ENCODE measurements at regions not wholly inside any gene's neighbourhood (a gene's known extent, or its start where the extent isn't known, plus 50 kb on each side); places are given as distances from the start of the nearest gene placed in this dataset.

DNA sequence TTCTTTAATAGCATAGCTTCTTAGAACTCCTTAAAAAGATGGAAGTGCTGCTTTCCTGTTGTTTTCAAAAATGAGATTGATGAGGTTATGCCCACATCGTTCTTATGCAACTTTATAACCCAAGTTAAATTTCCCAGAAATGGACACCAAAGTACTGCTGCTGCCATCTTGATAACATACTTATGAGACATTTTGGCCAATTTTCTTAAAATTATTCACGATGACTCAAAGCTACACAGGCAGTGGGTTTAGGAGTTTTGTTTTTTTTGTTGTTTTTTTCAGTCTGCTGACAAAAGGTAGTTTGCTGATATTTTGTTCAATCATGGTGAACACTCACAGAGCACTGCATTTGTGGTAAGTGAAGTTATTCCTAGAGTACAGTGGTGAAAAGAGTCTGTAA is 54.9 kb upstream of the RFC3 start:
- Histone ChIP-seq H3K9ac (ENCODE audit: low read length in 5 of 5) (no peak overlapping the region), H3K27ac (ENCODE audit: low read depth, low read length) (no peak overlapping the region), H3K9me3 (ENCODE audit: control insufficient read depth in 5 of 5, low read length in 5 of 5) (no peaks in the 10 kb centered on the region), H3K4me1 (ENCODE audit: control insufficient read depth in 5 of 5, insufficient read depth in 5 of 5, low read length in 5 of 5) (no peaks in the 10 kb centered on the region), H3K4me3 (ENCODE audit: low read depth in 1 of 5, low read length in 5 of 5) (no peak overlapping the region), H3K36me3 (ENCODE audit: control insufficient read depth in 5 of 5, insufficient read depth in 5 of 5, low read length in 5 of 5) (no peaks in the 10 kb centered on the region), H3K27me3 (ENCODE audit: control insufficient read depth in 5 of 5, insufficient read depth in 4 of 5, low read length in 5 of 5) (no peaks in the 10 kb centered on the region)

DNA sequence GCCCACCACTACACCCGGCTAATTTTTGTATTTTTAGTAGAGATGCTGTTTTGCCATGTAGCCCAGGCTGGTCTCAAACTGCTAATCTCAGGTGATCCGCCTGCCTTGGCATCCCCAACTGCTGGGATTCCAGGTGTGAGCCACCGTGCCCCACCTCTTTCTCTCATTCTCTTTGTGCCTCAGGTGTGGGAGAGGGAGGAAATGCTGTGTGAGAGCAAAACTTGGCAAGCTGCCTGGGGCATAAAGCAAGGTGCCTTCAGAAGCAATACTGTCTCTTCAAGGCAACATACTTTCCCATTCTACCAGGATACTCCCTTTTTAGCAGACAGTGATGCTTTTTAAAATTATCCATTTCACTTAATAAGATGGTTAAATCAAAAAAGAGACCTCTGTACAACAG is 53.2 kb upstream of the RFC3 start:
- Histone ChIP-seq H3K27ac (ENCODE audit: low read depth, low read length) (no peak overlapping the region), H3K4me3 (ENCODE audit: low read depth in 1 of 5, low read length in 5 of 5) (no peak overlapping the region), H3K9ac (ENCODE audit: low read length in 5 of 5) (no peak overlapping the region), H3K9me3 (ENCODE audit: control insufficient read depth in 5 of 5, low read length in 5 of 5) (no peaks in the 10 kb centered on the region), H3K36me3 (ENCODE audit: control insufficient read depth in 5 of 5, insufficient read depth in 5 of 5, low read length in 5 of 5) (no peaks in the 10 kb centered on the region), H3K27me3 (ENCODE audit: control insufficient read depth in 5 of 5, insufficient read depth in 4 of 5, low read length in 5 of 5) (no peaks in the 10 kb centered on the region), H3K4me1 (ENCODE audit: control insufficient read depth in 5 of 5, insufficient read depth in 5 of 5, low read length in 5 of 5) (no peaks in the 10 kb centered on the region)

DNA sequence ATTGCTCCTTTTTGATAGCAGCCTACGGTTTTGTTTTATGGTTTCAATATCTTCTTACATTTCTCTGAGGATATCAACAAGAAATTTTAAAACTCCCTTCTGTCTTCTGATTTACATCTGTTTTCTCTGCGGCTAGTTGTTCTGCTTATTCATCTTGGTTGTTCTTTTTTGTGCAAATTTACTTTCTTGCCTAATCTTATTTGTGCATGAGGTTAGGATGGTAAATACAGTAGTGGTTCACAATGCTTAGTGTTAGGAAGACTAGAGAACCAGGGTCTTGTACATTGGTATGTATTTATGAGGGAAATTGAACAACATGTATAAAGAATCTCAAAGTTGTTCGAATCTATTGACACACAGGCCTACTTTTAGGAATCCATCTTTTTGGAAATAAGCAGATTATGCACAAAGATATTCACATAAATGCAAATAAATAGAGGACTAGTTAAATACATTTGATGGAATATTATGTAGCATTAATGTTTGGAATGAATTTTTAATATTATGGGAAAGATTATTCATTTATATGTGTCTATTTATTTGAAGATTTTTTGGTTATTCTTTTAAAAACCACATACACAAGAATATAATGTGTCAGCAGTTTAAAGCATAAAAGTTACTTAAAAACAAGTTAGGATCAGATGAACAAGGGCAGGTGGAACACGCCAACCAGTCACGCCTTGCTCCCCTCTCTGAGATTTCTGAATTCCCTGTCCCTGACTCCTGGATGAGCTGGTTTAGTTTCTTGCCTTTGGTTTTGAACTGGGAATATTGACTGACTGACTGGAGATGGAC is 51.4 kb upstream of the RFC3 start:
- H3K27ac ChIP-seq (ENCODE audit: low read depth, low read length): no peak overlapping the region
- H3K4me1 ChIP-seq (ENCODE audit: control insufficient read depth in 5 of 5, insufficient read depth in 5 of 5, low read length in 5 of 5): no peaks in the 10 kb centered on the region
- no peaks in the 10 kb centered on the region for H3K36me3 ChIP-seq (ENCODE audit: control insufficient read depth in 5 of 5, insufficient read depth in 5 of 5, low read length in 5 of 5)
- no peaks in the 10 kb centered on the region for H3K27me3 ChIP-seq (ENCODE audit: control insufficient read depth in 5 of 5, insufficient read depth in 4 of 5, low read length in 5 of 5)
- H3K9me3 ChIP-seq (ENCODE audit: control insufficient read depth in 5 of 5, low read length in 5 of 5): no peaks in the 10 kb centered on the region
- H3K4me3 ChIP-seq (ENCODE audit: low read depth in 1 of 5, low read length in 5 of 5): no peak overlapping the region
- H3K9ac ChIP-seq (ENCODE audit: low read length in 5 of 5): no peak overlapping the region

DNA sequence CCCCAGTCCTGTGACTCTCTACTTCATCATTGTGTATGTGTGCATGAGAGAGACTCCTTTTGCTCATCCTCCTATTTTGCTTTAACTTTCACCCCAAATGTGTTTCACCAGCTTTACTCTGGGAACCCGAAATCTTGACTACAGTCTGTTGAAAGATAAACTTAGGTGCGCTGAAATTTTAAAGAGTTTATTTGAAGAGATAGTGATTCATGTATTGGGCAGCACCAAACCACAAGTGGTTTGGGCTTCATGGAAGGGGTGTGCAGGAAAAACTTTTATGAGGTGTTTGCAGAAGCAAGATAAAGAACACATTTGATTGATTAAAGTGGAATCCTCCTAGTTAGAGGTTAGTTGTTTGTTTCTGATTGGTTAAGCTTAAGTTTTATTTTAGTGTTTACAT is 50.8 kb upstream of the RFC3 start:
- no peak overlapping the region for H3K4me3 ChIP-seq (ENCODE audit: low read depth in 1 of 5, low read length in 5 of 5)
- H3K27ac ChIP-seq (ENCODE audit: low read depth, low read length): no peak overlapping the region
- H3K36me3 ChIP-seq (ENCODE audit: control insufficient read depth in 5 of 5, insufficient read depth in 5 of 5, low read length in 5 of 5): no peaks in the 10 kb centered on the region
- H3K27me3 ChIP-seq (ENCODE audit: control insufficient read depth in 5 of 5, insufficient read depth in 4 of 5, low read length in 5 of 5): no peaks in the 10 kb centered on the region
- H3K9me3 ChIP-seq (ENCODE audit: control insufficient read depth in 5 of 5, low read length in 5 of 5): no peaks in the 10 kb centered on the region
- H3K4me1 ChIP-seq (ENCODE audit: control insufficient read depth in 5 of 5, insufficient read depth in 5 of 5, low read length in 5 of 5): no peaks in the 10 kb centered on the region
- no peak overlapping the region for H3K9ac ChIP-seq (ENCODE audit: low read length in 5 of 5)

Measured in subcutaneous abdominal adipose tissue (tissue), 5 donors.